VCaP (cell line): ENCODE measurements at regions not wholly inside any gene's neighbourhood (a gene's known extent, or its start where the extent isn't known, plus 50 kb on each side); places are given as distances from the start of the nearest gene placed in this dataset.

Experiments used
- H3K27ac ChIP-seq: fragments of 450-650 bp; 2 replicates; pipeline ENCODE4 v1.5.1; 2017
- CTCF ChIP-seq: fragments of 450-650 bp; conservative IDR thresholded peaks from 2 replicates; pipeline ENCODE4 v1.5.1; 2017; ENCODE audit warnings: mild to moderate bottlenecking, moderate library complexity

GRCh38 chr1:216830424-216831210, 107.4 kb upstream of the ESRRG start:
- TF ChIP-seq CTCF: peak; percentile 12; the same call in 1 of the 2 replicates
- no peak overlapping the region for H3K27ac ChIP-seq

DNA sequence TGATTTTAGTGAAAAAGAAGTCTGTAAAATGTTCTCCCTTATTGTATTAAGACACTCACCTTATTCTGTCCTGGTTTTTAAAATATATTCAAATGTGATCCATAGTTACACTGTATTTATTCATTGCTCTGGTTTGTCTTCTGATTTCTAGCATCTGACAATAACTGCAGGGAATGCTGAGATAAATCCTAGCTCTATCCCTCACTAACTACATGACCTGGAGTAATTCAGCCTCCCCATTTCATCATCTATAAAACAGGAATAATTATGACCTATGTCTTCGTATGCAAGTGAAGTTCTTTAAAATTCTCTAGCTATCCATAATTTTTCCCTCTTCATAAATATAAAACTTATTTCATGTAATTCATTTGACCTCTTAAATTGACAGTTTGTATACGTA, 104.0 kb upstream of the ESRRG start:
- no peak overlapping the region for H3K27ac ChIP-seq
- TF ChIP-seq CTCF: no peak

DNA sequence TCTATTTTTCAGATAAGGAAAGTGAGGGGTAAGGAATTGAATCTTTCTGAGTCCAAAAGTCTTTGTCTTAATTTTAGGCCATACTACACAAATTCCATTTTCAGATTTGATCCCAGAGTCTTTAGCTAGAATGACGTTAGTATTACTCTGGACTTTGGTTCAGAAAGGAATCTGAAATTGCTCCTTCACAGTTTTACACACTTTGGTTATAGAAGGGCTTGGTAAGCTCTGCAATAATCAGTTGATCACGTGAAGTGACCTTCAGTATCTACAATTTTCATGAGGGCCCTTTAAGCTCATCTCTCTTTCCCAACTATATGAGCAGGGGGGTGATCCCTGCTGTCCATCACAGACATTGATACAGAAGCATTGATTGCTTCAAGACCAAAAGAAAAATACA, 103.4 kb upstream of the ESRRG start:
- H3K27ac ChIP-seq: no peak overlapping the region
- TF ChIP-seq CTCF: no peak

- no peak overlapping the region for H3K27ac ChIP-seq
- no peak for TF ChIP-seq CTCF
Observed at GRCh38 chr1:216826214-216826613, 103.0 kb upstream of the ESRRG start.

- no peak for TF ChIP-seq CTCF
- H3K27ac ChIP-seq: no peak overlapping the region
Observed at GRCh38 chr1:216825557-216825956, 102.3 kb upstream of the ESRRG start.

- no peak overlapping the region for H3K27ac ChIP-seq
- TF ChIP-seq CTCF: no peak
Observed at GRCh38 chr1:216824511-216824910, 101.3 kb upstream of the ESRRG start.

GRCh38 chr1:216823731-216824130, 100.5 kb upstream of the ESRRG start:
- no peak overlapping the region for H3K27ac ChIP-seq
- no peak for TF ChIP-seq CTCF
